ENCODE measurements at regions not wholly inside any gene's neighbourhood (a gene's known extent, or its start where the extent isn't known, plus 50 kb on each side); places are given as distances from the start of the nearest gene placed in this dataset.

DNA sequence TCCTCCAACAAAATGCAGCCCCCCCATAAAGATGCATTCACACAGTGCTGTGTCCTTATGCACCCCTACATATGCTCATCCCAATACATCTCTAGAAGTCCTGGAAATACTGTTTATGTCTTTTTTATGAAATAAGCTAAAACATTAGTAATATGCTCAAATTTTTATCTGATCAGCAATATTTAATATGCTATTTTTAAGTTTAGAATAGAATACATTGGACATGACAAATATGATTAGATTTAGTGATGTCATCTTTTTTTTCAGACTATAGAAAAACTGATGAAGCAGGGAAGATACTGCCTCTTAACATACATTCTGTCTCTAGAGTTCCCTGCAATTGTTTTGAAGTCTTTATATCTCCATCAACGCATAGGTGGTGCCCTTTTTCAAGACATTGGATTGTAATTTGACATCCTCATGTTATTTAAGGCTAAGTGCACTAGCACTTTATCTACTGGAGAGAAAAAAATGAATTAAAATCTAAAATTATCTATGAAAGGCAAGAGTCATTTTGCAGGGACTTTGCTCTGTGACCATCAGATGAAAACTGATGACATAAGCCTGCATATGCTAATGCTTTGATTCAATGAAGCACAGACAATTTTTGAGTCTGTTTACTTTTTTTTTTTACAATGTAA lies 395.3 kb downstream of the LPIN1 start:
- DNase-seq, result no peak
- intact Hi-C loops (cut with DNase I), result no loop called here

DNA sequence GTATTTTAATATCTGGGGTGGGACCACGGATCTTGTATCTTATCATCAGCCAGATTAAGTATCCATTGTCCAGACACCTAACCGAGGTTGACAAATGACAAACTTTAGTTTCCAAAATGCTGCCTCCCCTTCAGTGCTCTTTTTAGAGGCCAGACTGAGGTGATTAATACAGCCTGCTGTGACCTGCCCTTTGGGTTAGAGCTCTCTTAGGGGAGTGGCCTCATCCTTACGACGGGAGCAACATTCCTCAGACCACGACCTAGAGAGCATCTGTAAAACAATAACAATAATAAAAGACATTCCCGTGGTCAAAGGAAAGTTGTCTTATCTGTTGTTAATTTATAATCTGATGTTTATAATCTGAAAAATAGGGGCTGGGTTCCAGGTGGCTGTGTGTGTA lies 405.3 kb downstream of the LPIN1 start:
- intact Hi-C loops (cut with DNase I), result no loop called here
- DNase-seq, result no peak

DNA sequence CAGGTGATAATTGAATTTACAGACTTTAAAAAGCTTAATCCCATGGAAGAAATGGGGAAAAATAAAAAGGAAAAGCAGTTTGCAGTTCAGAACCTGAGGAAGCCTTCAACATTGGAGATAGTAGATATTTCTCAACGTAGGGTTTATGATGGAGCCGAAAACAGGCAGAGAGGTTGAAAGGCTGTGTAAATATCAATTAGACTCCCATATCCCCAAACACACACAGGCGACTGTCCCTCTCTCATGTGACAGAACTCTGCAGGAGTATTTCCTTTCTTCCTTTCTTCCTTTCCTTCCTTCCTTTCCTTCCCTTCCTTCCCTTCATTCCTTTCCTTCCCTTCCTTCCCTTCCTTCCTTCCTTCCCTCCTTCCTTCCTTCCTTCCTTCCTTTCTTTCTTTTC lies 406.5 kb downstream of the LPIN1 start:
- intact Hi-C loops (cut with DNase I), result no loop called here
- no peak for DNase-seq

DNA sequence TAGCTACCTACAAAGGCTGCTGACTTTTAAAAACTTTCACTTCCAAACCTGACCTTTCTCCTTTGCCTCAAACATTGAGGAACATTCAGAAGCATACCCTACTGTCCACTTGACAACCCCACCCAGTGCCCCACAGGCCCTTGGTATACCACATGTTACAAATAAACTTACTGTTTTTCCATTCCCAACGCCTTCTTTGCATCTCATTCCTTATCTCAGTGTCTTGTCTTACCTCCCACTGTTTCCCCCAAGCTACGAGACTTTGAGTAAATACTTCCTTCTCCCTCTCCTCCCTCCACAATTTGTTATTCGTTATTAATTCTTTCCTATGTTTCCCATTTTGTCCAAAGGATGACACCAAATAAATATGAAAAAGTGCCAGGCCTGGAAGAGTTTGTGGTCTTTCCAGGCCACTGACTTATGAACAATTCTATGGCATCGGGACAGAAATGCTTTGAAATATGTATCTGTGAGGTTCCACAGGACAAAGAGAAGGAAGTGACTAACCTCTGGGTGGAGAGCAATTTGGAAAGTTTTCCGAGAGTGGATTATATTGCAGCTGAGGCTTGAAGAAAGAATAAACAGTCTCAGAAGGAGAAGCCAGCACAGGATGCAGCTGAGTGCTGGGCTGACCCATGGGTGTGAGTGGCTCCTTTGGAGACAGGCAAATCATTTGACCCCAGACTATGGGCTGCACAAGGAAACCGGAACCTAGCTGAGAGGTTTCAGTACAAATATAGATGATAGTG lies 409.0 kb downstream of the LPIN1 start:
- no peak for DNase-seq
- intact Hi-C loops (cut with DNase I), result no loop called here

DNA sequence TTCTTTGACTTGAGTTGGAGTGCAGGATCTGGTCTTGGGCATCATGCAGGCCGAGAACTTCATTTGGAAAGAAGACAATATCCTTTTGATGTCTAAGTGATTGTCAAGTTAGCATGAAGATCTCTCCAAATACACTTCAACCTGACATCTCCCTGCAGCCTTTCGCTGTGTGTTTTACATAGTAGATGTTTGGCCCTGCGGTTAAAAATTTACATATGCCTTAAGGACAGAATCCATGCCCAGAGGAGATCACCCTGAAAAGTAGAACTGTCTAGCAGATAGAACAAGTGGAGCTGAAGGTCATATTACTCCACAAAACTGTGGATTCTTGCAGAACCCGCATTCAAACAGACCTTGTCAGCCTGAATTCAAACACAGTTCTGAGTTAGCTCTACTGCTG lies 409.9 kb downstream of the LPIN1 start:
- DNase-seq, result no peak
- intact Hi-C loops (cut with DNase I), result no loop called here

DNA sequence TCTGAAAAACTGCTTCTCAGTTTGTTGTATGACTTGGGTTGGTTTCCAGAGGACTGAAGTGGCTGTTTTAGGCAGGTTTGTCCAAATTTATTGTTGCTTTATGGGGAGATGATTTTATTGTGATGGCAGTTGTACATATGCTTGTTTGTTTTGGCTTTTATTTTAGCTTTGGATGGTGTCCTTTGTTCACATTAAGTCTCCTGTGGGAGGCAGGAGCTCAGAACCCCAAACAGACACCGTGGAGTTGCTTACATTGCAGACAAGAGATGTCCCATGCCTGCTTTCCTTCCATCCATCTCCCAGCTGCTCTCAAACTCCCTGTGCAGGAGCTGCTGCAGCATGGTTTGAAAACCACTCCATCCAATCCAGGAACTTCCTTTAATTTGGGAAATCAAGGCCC lies 414.7 kb downstream of the LPIN1 start:
- intact Hi-C loops (cut with DNase I), result loop anchor here (10.0 kb wide), 1 partner anchor 326 kb away; no protein-coding TSS in a partner anchor
- no peak for DNase-seq

DNA sequence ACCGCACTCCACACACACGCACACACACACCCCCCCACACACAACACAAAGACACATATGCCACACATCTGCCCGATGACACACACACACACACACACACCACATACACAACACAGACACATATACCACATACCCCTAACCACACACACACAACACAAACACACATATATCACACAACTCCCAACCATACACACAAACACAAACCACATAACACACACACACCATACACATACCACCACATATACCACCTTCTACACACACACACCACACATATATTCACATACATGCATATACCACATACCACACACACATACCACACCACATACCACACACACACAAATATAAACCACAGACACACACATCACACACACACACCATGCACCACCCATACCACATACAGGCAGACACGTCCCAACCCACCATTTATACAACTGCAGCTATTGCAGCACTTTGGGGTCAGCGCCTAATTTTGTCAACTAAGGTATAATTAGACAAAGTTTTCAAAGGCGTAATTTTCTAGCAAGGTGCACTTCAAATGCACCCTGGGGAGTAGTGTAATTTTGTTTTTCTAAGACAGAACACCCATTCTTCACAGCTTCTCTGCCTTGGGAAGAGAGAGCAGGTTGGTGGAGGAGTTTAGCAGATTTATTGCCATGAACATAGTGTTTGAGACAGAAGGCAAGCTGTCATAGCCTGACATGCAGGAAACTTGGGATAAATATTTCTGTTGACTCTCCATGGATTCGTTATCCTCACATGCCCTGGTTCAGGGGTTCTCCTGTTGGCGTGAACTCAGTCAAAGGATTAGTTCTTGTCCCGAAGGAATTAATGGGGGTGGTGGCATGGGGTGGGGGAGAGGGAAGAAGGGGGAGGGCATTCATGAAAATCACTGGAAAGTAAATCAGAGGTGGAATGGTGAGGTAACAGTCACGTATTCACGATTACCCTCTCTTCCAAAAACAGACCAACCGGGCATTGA lies 416.1 kb downstream of the LPIN1 start:
- intact Hi-C loops (cut with DNase I), result loop anchor here (10.0 kb wide), 1 partner anchor 328 kb away; no protein-coding TSS in a partner anchor
- DNase-seq, result no peak

DNA sequence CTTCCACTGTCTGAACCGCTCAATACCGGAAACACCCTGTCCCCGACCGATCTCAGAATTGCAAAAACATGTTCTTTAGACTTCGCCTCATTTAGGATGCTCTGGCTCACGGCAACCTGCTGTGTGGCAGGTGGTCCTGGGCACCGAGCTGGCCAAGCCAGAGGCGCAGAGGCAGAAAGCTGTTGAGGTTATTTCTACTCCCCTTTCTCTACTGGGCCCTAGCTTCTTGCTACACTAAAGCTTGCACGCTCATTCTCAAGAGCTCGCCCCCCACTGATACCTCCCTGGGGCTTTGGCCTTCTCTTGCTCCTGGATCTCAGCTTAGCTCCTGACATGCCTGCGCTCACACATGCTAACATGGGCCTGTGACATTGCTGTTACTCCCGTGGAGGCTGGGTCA lies 417.4 kb downstream of the LPIN1 start:
- DNase-seq, result no peak
- intact Hi-C loops (cut with DNase I), result loop anchor here (10.0 kb wide), 1 partner anchor 329 kb away; no protein-coding TSS in a partner anchor

DNA sequence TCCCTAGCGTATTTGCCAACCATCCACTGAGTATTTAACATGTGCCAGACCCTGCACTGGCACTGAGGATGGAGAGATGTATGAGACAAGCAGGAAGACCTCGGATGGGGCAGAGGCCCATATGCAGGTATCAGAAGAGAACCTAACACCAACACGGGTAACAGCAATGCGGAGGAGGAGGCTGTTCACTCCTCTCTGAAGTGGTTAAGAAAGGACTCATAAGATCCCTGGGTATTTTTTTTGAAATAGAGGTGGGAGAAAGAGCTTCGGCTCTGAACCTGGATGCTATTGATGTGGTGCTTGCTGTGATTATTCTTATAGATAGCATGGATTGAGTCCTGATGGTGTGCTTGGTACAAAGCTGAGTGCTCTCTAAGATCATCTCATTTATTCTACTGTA lies 418.3 kb downstream of the LPIN1 start:
- intact Hi-C loops (cut with DNase I), result loop anchor here (5.0 to 10.0 kb wide), 2 partner anchors 330 to 843 kb away; no protein-coding TSS in a partner anchor
- DNase-seq, result no peak

DNA sequence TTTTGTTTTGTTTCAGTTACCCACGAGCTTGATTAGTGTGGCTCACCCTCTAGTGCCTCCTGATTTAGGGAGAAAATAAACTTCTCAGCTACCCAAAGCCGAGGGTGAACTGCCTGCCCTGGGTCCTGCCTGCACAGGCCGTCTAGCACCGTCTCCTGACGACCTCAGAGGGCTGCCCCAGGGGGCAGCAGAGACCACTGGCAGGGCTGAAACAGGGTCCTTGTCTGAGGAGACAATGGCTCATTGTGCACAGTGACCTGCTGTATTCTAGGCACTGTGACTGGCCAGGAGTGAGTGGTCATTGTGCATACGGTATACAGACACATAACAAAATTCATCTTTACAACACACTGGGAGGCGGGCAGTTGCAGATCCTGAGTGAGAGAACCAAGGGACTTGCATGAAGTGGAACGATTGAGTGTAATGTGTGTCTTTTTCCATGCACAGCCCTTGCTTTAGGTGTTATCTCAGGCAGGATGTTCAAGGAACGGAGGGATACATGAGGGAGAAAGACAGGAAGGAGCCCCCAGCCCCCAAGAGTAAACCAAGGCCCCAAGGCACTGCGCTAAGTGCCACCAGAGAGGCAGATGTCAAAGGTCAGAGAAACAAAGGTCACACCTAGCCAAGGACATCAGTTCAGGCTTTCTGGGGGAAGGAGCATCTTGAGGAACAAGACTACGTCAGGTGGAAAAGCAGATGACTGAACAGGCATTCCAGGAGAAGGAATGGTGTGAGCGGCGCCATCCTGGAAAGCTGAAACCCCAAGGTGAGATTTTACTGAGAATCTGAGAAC lies 421.3 kb downstream of the LPIN1 start:
- intact Hi-C loops (cut with DNase I), result loop anchor here (1.0 to 10.0 kb wide), 4 partner anchors 333 to 840 kb away; no protein-coding TSS in a partner anchor
- DNase-seq, result peak in 9 of 10 donors; percentile 24 to 93 (median 71)

DNA sequence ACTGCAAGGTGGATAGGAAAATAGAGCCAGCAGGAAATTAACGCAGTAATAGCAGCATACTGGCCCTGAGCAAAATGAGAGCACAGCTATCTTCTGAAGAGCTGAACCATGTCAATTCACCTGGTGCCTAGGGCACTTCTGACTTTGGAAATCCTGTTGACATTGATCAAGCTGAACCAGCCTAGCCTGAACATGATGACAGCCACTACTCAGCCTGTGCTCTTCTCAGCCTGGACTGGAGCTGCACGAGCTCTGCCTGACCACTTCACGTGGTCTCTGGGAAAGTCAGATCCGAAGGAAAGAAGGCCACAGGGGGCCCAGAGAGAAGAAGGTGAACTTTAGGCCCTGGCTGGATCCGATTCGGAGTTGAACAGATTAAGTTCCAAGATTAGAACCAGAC lies 421.9 kb downstream of the LPIN1 start:
- intact Hi-C loops (cut with DNase I), result loop anchor here (5.0 to 10.0 kb wide), 2 partner anchors 334 to 839 kb away; no protein-coding TSS in a partner anchor
- no peak for DNase-seq

DNA sequence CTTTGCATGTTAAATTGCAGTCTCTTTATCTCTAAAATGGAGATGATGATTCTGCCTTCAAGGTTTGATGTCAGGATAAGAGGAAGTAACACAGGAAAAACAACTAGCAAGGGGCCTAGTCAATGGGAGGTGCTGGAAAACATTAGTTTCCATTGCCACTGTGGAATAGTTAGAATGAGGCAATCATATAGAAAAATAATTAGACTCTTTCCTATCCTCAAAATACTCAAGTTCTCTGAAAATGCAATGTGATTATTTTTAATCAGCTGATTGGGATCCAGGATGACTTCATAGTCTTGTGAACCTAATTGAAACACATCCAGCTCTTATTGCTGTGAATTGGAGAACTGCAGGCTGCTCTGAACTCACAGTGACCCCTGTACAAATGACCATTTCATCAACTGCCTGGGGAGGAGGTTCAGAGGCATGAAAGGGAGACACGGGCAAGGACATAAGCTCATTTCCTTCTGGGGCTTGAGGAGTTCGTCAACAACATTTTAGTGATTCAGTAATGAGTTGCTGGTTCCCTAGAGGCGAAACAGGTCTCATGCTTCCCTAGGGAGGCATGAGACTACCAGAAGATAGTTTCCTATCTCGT lies 422.5 kb downstream of the LPIN1 start:
- intact Hi-C loops (cut with DNase I), result loop anchor here (5.0 to 10.0 kb wide), 2 partner anchors 334 to 838 kb away; no protein-coding TSS in a partner anchor
- no peak for DNase-seq

DNA sequence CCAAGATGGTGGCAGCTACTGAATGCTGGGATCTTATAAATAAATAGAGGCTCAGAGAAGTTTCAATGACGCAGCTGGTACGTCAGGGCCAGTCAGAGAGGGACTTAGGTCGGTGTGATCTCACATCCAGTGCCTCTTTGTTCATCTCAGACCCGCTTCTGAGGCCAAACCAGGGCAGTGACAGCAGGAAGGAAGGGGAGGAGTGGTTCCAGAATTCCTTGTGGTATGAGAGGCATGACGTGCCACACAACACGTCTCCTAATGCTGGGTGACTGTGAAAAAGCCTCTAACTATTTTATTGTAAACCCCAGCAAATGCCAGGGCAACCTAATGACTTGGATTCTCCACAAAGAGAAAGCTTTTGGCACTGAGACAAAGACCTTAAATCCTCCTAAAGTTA lies 423.3 kb downstream of the LPIN1 start:
- intact Hi-C loops (cut with DNase I), result loop anchor here (5.0 to 10.0 kb wide), 2 partner anchors 335 to 838 kb away; no protein-coding TSS in a partner anchor
- DNase-seq, result peak in 1 of 10 donors; percentile 13

DNA sequence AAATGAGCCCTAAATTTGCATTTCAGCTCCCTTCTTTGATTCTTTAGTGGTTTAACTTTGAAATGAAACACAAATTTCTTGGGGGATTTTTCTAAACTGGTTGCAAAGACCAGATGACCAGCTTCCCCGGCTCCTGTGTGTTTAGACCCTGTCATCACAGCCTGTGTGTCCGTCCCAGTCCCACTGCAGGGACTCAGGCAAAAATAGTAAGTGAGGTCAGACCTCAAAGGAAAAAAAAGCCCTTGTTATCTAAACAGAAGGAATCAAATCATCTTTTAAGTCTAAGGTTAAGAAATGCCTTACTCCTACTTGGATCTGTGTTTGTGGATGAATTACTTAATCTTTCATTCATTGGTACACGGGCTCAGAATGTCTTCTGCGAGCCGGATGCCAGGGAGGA lies 423.7 kb downstream of the LPIN1 start:
- intact Hi-C loops (cut with DNase I), result no loop called here
- DNase-seq, result no peak

DNA sequence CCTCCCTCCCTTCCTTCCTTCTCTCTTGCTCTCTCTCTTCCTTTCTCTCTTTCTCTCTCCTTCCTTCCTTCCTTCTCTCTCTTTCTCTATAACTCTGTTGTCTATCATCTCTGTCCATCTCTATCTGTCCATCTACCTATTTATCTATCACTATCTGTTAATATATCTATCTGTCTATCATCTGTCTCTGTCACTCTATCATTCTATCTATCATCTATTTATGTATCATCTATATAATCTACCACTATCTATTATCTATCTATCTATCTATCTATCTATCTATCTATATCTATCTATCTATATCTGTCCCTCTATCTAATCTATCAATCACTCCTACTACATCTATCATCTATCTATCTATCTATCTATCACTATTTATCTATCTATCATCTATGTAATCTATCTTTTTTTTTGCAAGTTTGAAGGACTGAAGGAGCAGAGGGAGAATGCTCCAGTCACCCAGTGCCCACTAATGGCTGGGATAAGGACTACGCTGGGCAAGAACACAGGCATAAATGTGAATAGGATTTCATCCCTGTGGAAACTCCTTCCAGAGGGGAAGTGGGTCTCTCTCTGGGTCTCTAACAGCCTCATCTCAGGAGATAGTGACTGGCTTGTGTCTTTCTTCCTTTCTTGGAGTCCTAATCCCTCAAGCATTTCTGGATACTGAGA lies 427.0 kb downstream of the LPIN1 start:
- intact Hi-C loops (cut with DNase I), result no loop called here
- DNase-seq, result no peak

DNA sequence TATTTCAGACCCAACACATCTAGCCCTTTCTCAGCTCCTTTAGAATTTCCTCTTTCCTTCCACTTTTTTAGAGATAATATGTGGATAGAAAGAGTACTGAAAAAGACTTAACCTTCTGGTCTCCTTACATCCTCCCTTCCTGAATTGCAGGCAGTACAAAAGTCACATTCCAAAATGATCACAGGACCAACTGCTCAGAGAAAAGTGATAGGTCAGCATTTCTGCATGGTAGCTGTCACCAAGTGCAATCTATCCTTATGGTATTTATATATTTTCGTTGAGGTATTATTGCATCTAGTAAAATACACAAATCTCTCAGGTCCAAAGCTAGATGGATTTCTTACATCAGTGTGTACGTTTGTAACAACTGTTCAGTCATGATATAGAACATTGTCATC lies 427.5 kb downstream of the LPIN1 start:
- no peak for DNase-seq
- intact Hi-C loops (cut with DNase I), result no loop called here

DNA sequence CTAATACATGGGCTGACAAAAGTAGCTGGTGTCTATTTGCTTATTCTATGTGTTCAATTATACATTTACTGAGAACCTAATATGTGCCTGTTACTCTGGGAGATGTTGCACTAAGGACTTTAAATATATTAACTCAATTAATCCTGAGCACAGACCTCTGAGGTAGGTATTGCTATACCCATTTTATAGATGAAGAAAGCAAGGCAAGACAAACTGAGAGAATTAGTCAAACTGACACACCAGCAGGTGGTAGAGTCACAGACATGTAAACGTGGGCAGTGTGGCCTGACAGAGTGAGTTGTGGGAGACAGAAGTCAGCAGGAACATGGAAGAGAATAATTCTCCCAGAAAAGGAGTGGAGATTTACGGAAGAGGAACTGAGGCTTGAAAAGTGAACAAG lies 428.9 kb downstream of the LPIN1 start:
- no peak for DNase-seq
- intact Hi-C loops (cut with DNase I), result no loop called here

DNA sequence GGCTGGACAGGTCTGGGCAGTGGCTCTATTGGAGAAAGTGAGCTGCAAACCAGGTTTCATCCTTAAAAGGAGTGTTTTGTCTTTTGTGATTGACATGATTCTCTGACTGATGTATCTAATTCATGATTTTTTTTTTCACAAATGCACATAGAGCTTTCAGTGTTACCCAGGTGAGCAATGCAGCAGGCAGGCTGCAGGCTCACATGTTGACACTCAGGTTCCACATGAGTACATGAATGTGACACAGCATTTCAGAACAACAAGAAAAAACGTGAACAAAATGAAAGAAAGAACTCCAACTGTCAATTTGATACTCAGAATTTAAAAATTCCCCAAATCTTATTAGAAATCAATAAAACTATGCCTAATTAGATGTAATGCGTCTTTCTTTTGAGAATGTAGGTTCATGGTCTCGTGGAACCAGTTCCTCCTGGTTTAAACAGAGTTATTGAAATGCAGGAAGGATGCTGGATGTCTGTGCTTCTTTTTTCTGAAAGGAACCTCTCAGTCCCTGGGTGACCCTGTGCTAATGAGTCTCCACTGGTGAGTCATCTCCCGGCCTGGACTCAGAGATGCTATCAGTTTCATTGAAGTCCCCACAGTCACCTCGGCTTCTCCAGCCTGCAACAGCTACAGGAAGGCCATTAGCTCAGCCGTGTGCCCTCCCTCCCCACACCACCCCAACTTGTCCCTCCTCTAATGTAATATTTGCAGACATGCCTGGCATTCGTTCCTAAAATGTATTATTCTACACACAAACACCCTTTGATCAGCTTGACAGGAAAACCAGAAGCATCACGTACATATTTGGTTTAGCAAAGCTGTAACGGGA lies 430.4 kb downstream of the LPIN1 start:
- no peak for DNase-seq
- intact Hi-C loops (cut with DNase I), result no loop called here
